ENCODE measurements at regions not wholly inside any gene's neighbourhood (a gene's known extent, or its start where the extent isn't known, plus 50 kb on each side); places are given as distances from the start of the nearest gene placed in this dataset.

- Histone ChIP-seq H3K4me1 (ENCODE audit: control insufficient read depth, extremely low read depth, insufficient read depth, low read length) (peaks cover 5% of the 10 kb centered on the region), H3K27me3 (ENCODE audit: control insufficient read depth in 2 of 2, insufficient read depth in 2 of 2, low read length in 2 of 2) (no peaks in the 10 kb centered on the region), H3K4me2 (ENCODE audit: insufficient read depth, low read length) (no peak overlapping the region), H3K9me1 (replicated peaks; ENCODE audit: control insufficient read depth, extremely low read depth, insufficient read depth, low read length) (no peaks in the 10 kb centered on the region), H3K27ac (ENCODE audit: insufficient read depth, low read depth, low read length) (no peak overlapping the region), H2AFZ (ENCODE audit: low read depth, low read length) (no peak overlapping the region), H4K20me1 (replicated peaks; ENCODE audit: control insufficient read depth, extremely low read depth, insufficient read depth, low read length) (no peaks in the 10 kb centered on the region), H3K9ac (replicated peaks; ENCODE audit: extremely low read depth, insufficient read depth, low read length) (no peak overlapping the region), H3K4me3 (replicated peaks in 1 of 3; ENCODE audit: insufficient read depth in 1 of 3, low read depth in 1 of 3, low read length in 3 of 3) (no peak overlapping the region), H3K79me2 (ENCODE audit: control insufficient read depth, insufficient read depth, low read length) (no peaks in the 10 kb centered on the region), H3K9me3 (replicated peaks; ENCODE audit: control insufficient read depth, insufficient read depth, low read length) (no peaks in the 10 kb centered on the region), H3K36me3 (ENCODE audit: control insufficient read depth in 2 of 2, extremely low read depth in 1 of 2, insufficient read depth in 2 of 2, low read length in 2 of 2) (no peaks in the 10 kb centered on the region)
- ChIA-PET CTCF (no interaction called here), POLR2A (no interaction called here)
- TF ChIP-seq, protein P1, sequence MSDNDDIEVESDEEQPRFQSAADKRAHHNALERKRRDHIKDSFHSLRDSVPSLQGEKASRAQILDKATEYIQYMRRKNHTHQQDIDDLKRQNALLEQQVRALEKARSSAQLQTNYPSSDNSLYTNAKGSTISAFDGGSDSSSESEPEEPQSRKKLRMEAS (IDR thresholded peaks at IDR 0.05; ENCODE audit: insufficient read depth, insufficient read length), result no peak
- BruUV-seq (replicated peaks), result no TSS peak
- intact Hi-C loops (cut with micrococcal nuclease), result no loop called here
- DNase-seq (ENCODE audit: low read depth, low spot score), result no peak
- no peak for FAIRE-seq
- dilution Hi-C loops (cut with MboI; ENCODE audit: extremely low pct_ligation_motif_present, low sequenced_read_pairs), result no loop called here
Observed at GRCh38 chr2:138235041-138235440, 266.5 kb upstream of the SPOPL start.

DNA sequence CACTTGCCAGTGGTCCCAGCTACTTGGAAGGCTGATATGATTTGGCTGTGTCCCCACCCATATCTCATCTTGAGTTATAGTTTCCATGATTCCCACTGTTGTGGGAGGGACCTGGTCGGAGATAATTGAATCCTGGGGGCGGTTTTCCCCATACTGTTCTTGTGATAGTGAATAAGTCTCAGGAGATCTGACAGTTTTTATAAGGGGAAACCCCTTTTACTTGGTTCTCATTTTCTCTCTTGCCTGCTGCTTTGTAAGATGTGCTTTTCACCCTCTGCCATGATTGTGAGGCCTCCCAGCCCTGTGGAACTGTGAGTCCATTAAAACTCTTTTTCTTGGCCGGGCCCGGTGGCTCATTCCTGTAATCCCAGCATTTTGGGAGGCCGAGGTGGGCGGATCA lies 265.4 kb upstream of the SPOPL start:
- Histone ChIP-seq H3K27ac (ENCODE audit: insufficient read depth, low read depth, low read length) (no peak overlapping the region), H3K9me1 (replicated peaks; ENCODE audit: control insufficient read depth, extremely low read depth, insufficient read depth, low read length) (no peaks in the 10 kb centered on the region), H3K4me2 (ENCODE audit: insufficient read depth, low read length) (no peak overlapping the region), H2AFZ (ENCODE audit: low read depth, low read length) (no peak overlapping the region), H3K4me1 (ENCODE audit: control insufficient read depth, extremely low read depth, insufficient read depth, low read length) (peaks cover 5% of the 10 kb centered on the region), H4K20me1 (replicated peaks; ENCODE audit: control insufficient read depth, extremely low read depth, insufficient read depth, low read length) (no peaks in the 10 kb centered on the region), H3K9ac (replicated peaks; ENCODE audit: extremely low read depth, insufficient read depth, low read length) (no peak overlapping the region), H3K9me3 (replicated peaks; ENCODE audit: control insufficient read depth, insufficient read depth, low read length) (no peaks in the 10 kb centered on the region), H3K79me2 (ENCODE audit: control insufficient read depth, insufficient read depth, low read length) (no peaks in the 10 kb centered on the region), H3K4me3 (replicated peaks in 1 of 3; ENCODE audit: insufficient read depth in 1 of 3, low read depth in 1 of 3, low read length in 3 of 3) (no peak overlapping the region), H3K36me3 (ENCODE audit: control insufficient read depth in 2 of 2, extremely low read depth in 1 of 2, insufficient read depth in 2 of 2, low read length in 2 of 2) (no peaks in the 10 kb centered on the region), H3K27me3 (ENCODE audit: control insufficient read depth in 2 of 2, insufficient read depth in 2 of 2, low read length in 2 of 2) (no peaks in the 10 kb centered on the region)
- DNase-seq (ENCODE audit: low read depth, low spot score) (no peak), FAIRE-seq (no peak)
- no TSS peak for BruUV-seq (replicated peaks)
- intact Hi-C loops (cut with micrococcal nuclease) (no loop called here), dilution Hi-C loops (cut with MboI; ENCODE audit: extremely low pct_ligation_motif_present, low sequenced_read_pairs) (no loop called here)
- TF ChIP-seq JUN (IDR thresholded peaks at IDR 0.05; ENCODE audit: borderline replicate concordance, insufficient read depth, insufficient read length, low read depth) (no peak), GATA2 (IDR thresholded peaks at IDR 0.05; ENCODE audit: insufficient read depth, insufficient read length, low read depth, low read length) (no peak), POLR2AphosphoS5 (IDR thresholded peaks at IDR 0.05; ENCODE audit: insufficient read depth, low read depth, low read length) (no peak)
- CTCF ChIA-PET, result no interaction called here
- POLR2A ChIA-PET, result no interaction called here

All from endothelial cell of umbilical vein (primary cell).